K562 (cell line): ENCODE measurements at regions not wholly inside any gene's neighbourhood (a gene's known extent, or its start where the extent isn't known, plus 50 kb on each side); places are given as distances from the start of the nearest gene placed in this dataset.

Experiments used
- ATAC-seq: fragments of 200-7000 bp; cut with Tn5 transposase; 3 replicates; pipeline ENCODE4 v1.9.1; 2020; ENCODE audit warnings: moderate library complexity
- BruUV-seq: library from RNA; stranded (reverse); fragments of 400-500 nt; replicated peaks from 2 replicates; lab custom pipeline; 2021; lab: Mats Ljungman, UMichigan
- CTCF ChIA-PET: fragments of 300-600 bp; formaldehyde crosslinking; extraction: SDS; loops from one replicate; lab custom pipeline; 2021; ENCODE audit warnings: low intra/inter-chr PET ratio; lab: Yijun Ruan, JAX
- POLR2A ChIA-PET: fragments of 300-600, 350-650 bp; sonication (Branson Sonifier 250); formaldehyde crosslinking; extraction: SDS; loops from one replicate; lab custom pipeline; 2021; ENCODE audit warnings: antibody characterized with exemption, inconsistent platforms; lab: Yijun Ruan, JAX
- DNase-seq, 4 experiments: peaks; one replicate each; pipeline versions ENCODE4 v3.0.0 to v3.0.0-alpha.2; 2011 to 2018; ENCODE audit warnings: low spot score in 3 of 4, mixed read lengths in 3 of 4; ENCODE audit errors: extremely low read depth in 1 of 4
- FAIRE-seq: peaks from 2 replicates; lab custom pipeline; 2011; peaks lifted over from hg19 to GRCh38; lab: Jason Lieb, UNC
- H2AFZ ChIP-seq: 2 replicates; pipeline ENCODE4 v1.6.0; 2011; ENCODE audit warnings: low read depth, low read length, control low read depth, inconsistent platforms
- H3K27ac ChIP-seq: fragments of 200-600 bp; 3 replicates; pipeline ENCODE4 v1.8.0; 2011; ENCODE audit warnings: low read depth, mild to moderate bottlenecking, control low read depth, inconsistent platforms, low read length, moderate library complexity, mixed read lengths; ENCODE audit errors: extremely low read depth
- H3K27me3 ChIP-seq, 2 experiments: fragments of 300-600 bp in 1 of 2; 2 replicates in 1 of 2; 3 replicates in 1 of 2; pipeline versions ENCODE4 v1.6.0 to v1.8.0; 2011; ENCODE audit warnings: inconsistent platforms in 2 of 2, low read length in 2 of 2, mild to moderate bottlenecking in 1 of 2, mixed read lengths in 1 of 2, moderate library complexity in 1 of 2; ENCODE audit not compliant: control insufficient read depth in 2 of 2, insufficient read depth in 2 of 2
- H3K36me3 ChIP-seq: fragments of 300-600 bp; 3 replicates; pipeline ENCODE4 v1.8.0; 2011; ENCODE audit warnings: mild to moderate bottlenecking, low read length, inconsistent platforms; ENCODE audit not compliant: control insufficient read depth, insufficient read depth
- H3K4me1 ChIP-seq, 2 experiments: fragments of 200-600 bp in 1 of 2; replicated peaks in 1 of 2; 2 replicates in 1 of 2; 3 replicates in 1 of 2; pipeline versions ENCODE4 v1.5.1 to v1.8.0; 2011; ENCODE audit warnings: inconsistent platforms in 2 of 2, low read length in 2 of 2, mild to moderate bottlenecking in 1 of 2, mixed read lengths in 1 of 2, moderate library complexity in 1 of 2; ENCODE audit not compliant: control insufficient read depth in 2 of 2, insufficient read depth in 2 of 2
- H3K4me2 ChIP-seq: 2 replicates; pipeline ENCODE4 v1.6.1; 2011; ENCODE audit warnings: low read length, control low read depth, inconsistent platforms, mixed read lengths; ENCODE audit not compliant: insufficient read depth
- H3K4me3 ChIP-seq: fragments of 200-600 bp; sonication (generic), shearing (Covaris generic); 2 replicates; pipeline ENCODE4 v1.5.1; 2016; ENCODE audit warnings: control low read depth, inconsistent platforms
- H3K79me2 ChIP-seq: fragments of 200-600 bp; 3 replicates; pipeline ENCODE4 v1.8.0; 2011; ENCODE audit warnings: low read length, inconsistent platforms; ENCODE audit not compliant: control insufficient read depth, insufficient read depth
- H3K9ac ChIP-seq, 2 experiments: 2 replicates each; pipeline versions ENCODE4 v1.6.0 to v1.6.1; 2011; ENCODE audit warnings: low read depth in 2 of 2, low read length in 2 of 2, control low read depth in 1 of 2, inconsistent platforms in 1 of 2, mild to moderate bottlenecking in 1 of 2, mixed read lengths in 1 of 2; ENCODE audit not compliant: insufficient read depth in 1 of 2
- H3K9me1 ChIP-seq: one replicate; pipeline ENCODE4 v1.6.0; 2011; ENCODE audit warnings: inconsistent platforms, mild to moderate bottlenecking, low read length, moderate library complexity; ENCODE audit not compliant: control insufficient read depth, insufficient read depth
- H3K9me3 ChIP-seq: replicated peaks from 2 replicates; pipeline ENCODE4 v1.5.1; 2011; ENCODE audit warnings: low read depth, low read length, inconsistent platforms; ENCODE audit not compliant: control insufficient read depth, insufficient read depth
- H4K20me1 ChIP-seq: replicated peaks from 2 replicates; pipeline ENCODE4 v1.6.1; 2011; ENCODE audit warnings: low read length, inconsistent platforms, mixed read lengths; ENCODE audit not compliant: control insufficient read depth, insufficient read depth
- ETV6 ChIP-seq, 3 experiments: fragments of 150-350 bp in 1 of 3; sonication (generic) in 1 of 3; formaldehyde crosslinking in 1 of 3; IDR thresholded peaks; 2 replicates each; pipeline versions ENCODE4 v1.6.1 to v1.8.0; 2014 to 2022; ENCODE audit warnings: borderline replicate concordance in 2 of 3, low read depth in 2 of 3, antibody characterized with exemption in 1 of 3, low read length in 1 of 3, mild to moderate bottlenecking in 1 of 3, missing genetic modification reagents in 1 of 3
- FOXJ2 ChIP-seq: fragments of 200-800 bp; sonication (Bioruptor generic); IDR thresholded peaks from 2 replicates; pipeline ENCODE4 v1.6.1; 2016; ENCODE audit warnings: missing genetic modification characterization, missing compliant biosample characterization
- HDAC1 ChIP-seq, 2 experiments: fragments of 450-650 bp; IDR thresholded peaks; 2 replicates each; pipeline ENCODE4 v1.6.1; 2016 to 2017; ENCODE audit warnings: inconsistent platforms in 1 of 2, mild to moderate bottlenecking in 1 of 2, moderate library complexity in 1 of 2
- KAT2B ChIP-seq: IDR thresholded peaks from one replicate; pipeline ENCODE4 v1.6.1; 2012; ENCODE audit warnings: low read depth, mild to moderate bottlenecking, control low read depth, inconsistent platforms, low read length, moderate library complexity
- MYC ChIP-seq, 2 experiments: fragments of 250-450 bp in 1 of 2; sonication (Bioruptor Pico) in 1 of 2; IDR thresholded peaks; 2 replicates each; pipeline versions ENCODE4 v1.5.1 to v1.6.1; 2012 to 2021; ENCODE audit warnings: low read depth in 2 of 2, borderline replicate concordance in 1 of 2, improper control_type of control experiment in 1 of 2, low read length in 1 of 2, mild to moderate bottlenecking in 1 of 2, moderate library complexity in 1 of 2
- PHTF2 ChIP-seq: fragments of 250-450 bp; sonication (Bioruptor Pico); IDR thresholded peaks from 2 replicates; pipeline ENCODE4 v1.5.0; 2021; ENCODE audit warnings: mild to moderate bottlenecking
- POLR3A ChIP-seq: IDR thresholded peaks from 2 replicates; pipeline ENCODE4 v1.6.1; 2011; ENCODE audit warnings: borderline replicate concordance, mild to moderate bottlenecking, moderate library complexity; ENCODE audit not compliant: insufficient read length, insufficient read depth; ENCODE audit errors: extremely low read depth
- RBM25 ChIP-seq: fragments of 200-400 bp; formaldehyde crosslinking; IDR thresholded peaks from 2 replicates; pipeline ENCODE4 v1.6.1; 2018; ENCODE audit warnings: low read length, low read depth, moderate library complexity; ENCODE audit not compliant: severe bottlenecking
- SAFB ChIP-seq: fragments of 200-400 bp; formaldehyde crosslinking; IDR thresholded peaks from 2 replicates; pipeline ENCODE4 v1.6.1; 2017; ENCODE audit warnings: low read depth, low read length, borderline replicate concordance
- SAP30 ChIP-seq: fragments of 200-600 bp; sonication (generic); IDR thresholded peaks from 2 replicates; pipeline ENCODE4 v1.6.1; 2012; ENCODE audit warnings: borderline replicate concordance, low read depth, mild to moderate bottlenecking, moderate library complexity, low read length, control low read depth, inconsistent platforms; ENCODE audit not compliant: insufficient read depth, poor library complexity, severe bottlenecking
- SMAD4 ChIP-seq: fragments of 250-450 bp; sonication (Bioruptor Pico); conservative IDR thresholded peaks from 2 replicates; pipeline ENCODE4 v1.8.0; 2021; ENCODE audit warnings: inconsistent platforms, mild to moderate bottlenecking, moderate library complexity
- SMARCA5 ChIP-seq: fragments of 450-650 bp; IDR thresholded peaks from 2 replicates; pipeline ENCODE4 v1.6.1; 2016
- XRCC4 ChIP-seq: IDR thresholded peaks from one replicate; pipeline ENCODE4 v1.6.1; 2011; ENCODE audit not compliant: insufficient read depth, insufficient read length; ENCODE audit errors: extremely low read depth
- ZNF121 ChIP-seq: sonication (generic); formaldehyde crosslinking; conservative IDR thresholded peaks from 2 replicates; pipeline ENCODE4 v1.8.0; 2022; ENCODE audit warnings: missing genetic modification reagents
- ZSCAN32 ChIP-seq: fragments of 450-650 bp; formaldehyde crosslinking; IDR thresholded peaks from 2 replicates; pipeline ENCODE4 v1.4.0; 2020; ENCODE audit warnings: mild to moderate bottlenecking, moderate library complexity
- WGBS: fragments of 100-300 bp; shearing (Covaris generic); methylation state at CpG from one replicate; pipeline ENCODE4 v1.1.6; 2016; ENCODE audit warnings: low coverage, mixed read lengths; ENCODE audit not compliant: insufficient coverage; ENCODE audit errors: missing lambda C conversion rate; 5-methylcytosine and 5-hydroxymethylcytosine counted together
- in situ Hi-C: fragments of 300-500 bp; cut with MboI; formaldehyde crosslinking; loops from 4 replicates; pipeline ENCODE4 v1.15.0; 2018; ENCODE audit warnings: inconsistent platforms, mixed read lengths
- intact Hi-C: fragments of 100-400 bp; cut with micrococcal nuclease; formaldehyde crosslinking; loops from 2 replicates; pipeline ENCODE4 v1.14.2; 2022

DNA sequence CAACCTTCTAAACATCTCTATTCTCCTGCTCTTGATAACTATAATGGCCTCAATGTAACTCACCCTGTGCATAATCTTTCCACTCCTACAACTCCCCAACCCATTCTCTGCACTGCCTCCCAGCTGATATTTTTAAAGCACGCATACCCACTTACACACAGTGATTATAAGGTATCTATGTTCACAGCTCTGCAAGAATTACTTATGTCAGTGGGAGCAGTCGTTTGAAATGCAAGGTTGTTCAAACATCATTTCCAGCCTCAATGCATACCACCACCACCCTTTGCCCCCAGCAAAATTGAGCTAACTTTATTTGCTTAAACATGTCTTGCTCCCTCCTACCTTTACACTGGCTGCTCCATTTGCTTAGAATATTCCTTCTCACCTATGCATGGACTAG lies 506.0 kb downstream of the RFPL4B start (continued):
- no peak for TF ChIP-seq SMAD4 (CRISPR knock-in tag)
- TF ChIP-seq ETV6 (IDR thresholded peaks at IDR 0.05; ENCODE audit: borderline replicate concordance in 1 of 2, low read depth in 2 of 2, low read length in 1 of 2) = no peak
- TF ChIP-seq ETV6 (CRISPR knock-in tag; IDR thresholded peaks at IDR 0.05; ENCODE audit: borderline replicate concordance) = no peak
- TF ChIP-seq SAP30 = no peak
- TF ChIP-seq KAT2B = no peak
- no peak for TF ChIP-seq XRCC4
- TF ChIP-seq PHTF2 (CRISPR knock-in tag) = no peak
- TF ChIP-seq SAFB = no peak
- TF ChIP-seq, all 486 proteins: peak for 0

DNA sequence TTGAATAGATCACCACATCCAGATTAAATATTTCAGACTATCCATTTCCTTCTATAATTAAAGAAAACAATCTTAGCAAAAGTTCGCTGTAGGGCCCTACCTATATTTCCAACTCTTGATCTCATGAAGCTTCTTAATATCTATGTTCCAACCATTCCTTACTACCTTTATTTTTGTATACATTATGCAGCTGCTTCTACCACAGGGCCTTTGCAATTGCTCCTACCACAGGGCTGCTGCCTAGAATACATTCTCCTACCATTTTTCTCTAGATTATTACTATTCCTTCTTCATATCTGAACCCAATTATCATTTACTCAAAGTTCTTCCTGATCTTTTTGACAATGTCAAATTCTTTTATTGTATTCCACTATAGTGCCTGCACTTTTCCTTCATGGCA lies 516.6 kb downstream of the RFPL4B start:
- intact Hi-C loops = no loop called here
- in situ Hi-C loops = no loop called here
- BruUV-seq = no TSS peak
- H2AFZ ChIP-seq = no peak overlapping the region
- no peaks in the 10 kb centered on the region for H3K9me3 ChIP-seq
- no peak overlapping the region for H3K4me2 ChIP-seq
- ChIA-PET CTCF (no interaction called here), POLR2A (no interaction called here)
- no peaks in the 10 kb centered on the region for H3K36me3 ChIP-seq
- no peak for FAIRE-seq
- H3K79me2 ChIP-seq = no peaks in the 10 kb centered on the region
- no peak overlapping the region for H3K4me3 ChIP-seq
- WGBS = 0% methylated on average over 1 of the region's 1 CpG
- H4K20me1 ChIP-seq = no peaks in the 10 kb centered on the region
- no peaks in the 10 kb centered on the region for H3K27me3 ChIP-seq
- ATAC-seq = no peak
- no peak for TF ChIP-seq FOXJ2 (tag)
- no peak for TF ChIP-seq ZNF121 (CRISPR knock-in tag)
- TF ChIP-seq POLR3A = no peak
- no peak for TF ChIP-seq SMARCA5
- TF ChIP-seq MYC (IDR thresholded peaks at IDR 0.05; ENCODE audit: low read depth, low read length) = no peak
- no peak for TF ChIP-seq MYC (CRISPR knock-in tag; IDR thresholded peaks at IDR 0.05; ENCODE audit: borderline replicate concordance, low read depth)
- TF ChIP-seq RBM25 = peak; percentile 59
- TF ChIP-seq ZSCAN32 (CRISPR knock-in tag) = no peak
- TF ChIP-seq HDAC1 (IDR thresholded peaks at IDR 0.05) = no peak
- no peak for DNase-seq
- H3K9ac ChIP-seq = no peak overlapping the region
- no peaks in the 10 kb centered on the region for H3K4me1 ChIP-seq
- no peaks in the 10 kb centered on the region for H3K9me1 ChIP-seq
- H3K27ac ChIP-seq = no peak overlapping the region
